Stimulated activated naive B cell treated with anti-CD40 and anti-IgM and Interleukin-4, amounts not matched to agents 10 μg/mL and 1 μg/mL and 100 μg/mL, for 72 hours (primary cell): ENCODE measurements at regions not wholly inside any gene's neighbourhood (a gene's known extent, or its start where the extent isn't known, plus 50 kb on each side); places are given as distances from the start of the nearest gene placed in this dataset.
A peak's percentile ranks its signal among the peaks of the same experiment; 100 is the strongest.

Experiments
- ATAC-seq, 2 donors: fragments of 150-1000 bp; cut with Tn5 transposase; replicated peaks; 2 replicates each; pipeline ENCODE4 v1.10.0; 2021; ENCODE audit warnings: moderate library complexity in 1 of 2
- DNase-seq: peaks from one replicate; pipeline ENCODE4 v3.0.0; 2021
- H3K27ac Mint-ChIP-seq: one replicate; pipeline ENCODE4 v1.8.0; 2022; ENCODE audit warnings: mild to moderate bottlenecking, mixed read lengths
- H3K27me3 Mint-ChIP-seq, 2 donors: one replicate each; pipeline ENCODE4 v1.8.0; 2022; ENCODE audit warnings: mixed read lengths in 2 of 2
- H3K36me3 Mint-ChIP-seq, 2 donors: one replicate each; pipeline ENCODE4 v1.8.0; 2022; ENCODE audit warnings: mixed read lengths in 2 of 2, mild to moderate bottlenecking in 1 of 2
- H3K4me1 Mint-ChIP-seq, 2 donors: one replicate each; pipeline ENCODE4 v1.8.0; 2022; ENCODE audit warnings: mixed read lengths in 2 of 2, mild to moderate bottlenecking in 1 of 2
- H3K4me3 Mint-ChIP-seq, 2 donors: one replicate each; pipeline ENCODE4 v1.8.0; 2022; ENCODE audit warnings: mild to moderate bottlenecking in 2 of 2, mixed read lengths in 2 of 2, moderate library complexity in 1 of 2
- H3K9me3 Mint-ChIP-seq, 2 donors: one replicate each; pipeline ENCODE4 v1.8.0; 2022; ENCODE audit warnings: mixed read lengths in 2 of 2, mild to moderate bottlenecking in 1 of 2

GRCh38 chr15:95944661-95945255, 385.7 kb upstream of the NR2F2 start:
- no peak for ATAC-seq

DNA sequence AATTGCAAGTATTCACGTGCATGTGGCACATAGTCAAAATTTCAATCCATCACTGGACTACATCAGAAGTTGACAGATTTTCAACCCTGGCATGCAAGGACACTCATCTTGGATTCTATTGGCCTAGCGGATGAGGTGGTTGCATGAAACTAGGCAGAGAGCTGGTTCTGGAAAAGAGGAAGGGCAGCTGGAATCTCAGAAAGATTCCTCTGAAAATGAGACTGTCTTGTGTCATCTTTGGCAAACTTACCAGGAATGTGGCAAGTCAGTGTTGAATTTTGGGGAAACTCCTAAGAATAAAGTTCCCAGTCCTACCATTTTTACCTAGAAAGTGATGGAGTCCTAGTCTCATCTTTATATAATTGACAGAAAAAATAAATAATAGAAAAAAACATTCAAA, 384.3 kb upstream of the NR2F2 start:
- no peak for DNase-seq
- H3K9me3 Mint-ChIP-seq = no peaks in the 10 kb centered on the region

More at GRCh38 chr15:95944661-95945255, 385.7 kb upstream of the NR2F2 start:
- no peak overlapping the region for H3K4me3 Mint-ChIP-seq
- H3K4me1 Mint-ChIP-seq = no peaks in the 10 kb centered on the region
- H3K27ac Mint-ChIP-seq = no peak overlapping the region
- H3K36me3 Mint-ChIP-seq = no peaks in the 10 kb centered on the region
- DNase-seq = no peak
- peaks cover 0 to 1% of the 10 kb centered on the region in 2 donors for H3K9me3 Mint-ChIP-seq
- H3K27me3 Mint-ChIP-seq = peaks cover 0 to 5% of the 10 kb centered on the region in 2 donors

DNA sequence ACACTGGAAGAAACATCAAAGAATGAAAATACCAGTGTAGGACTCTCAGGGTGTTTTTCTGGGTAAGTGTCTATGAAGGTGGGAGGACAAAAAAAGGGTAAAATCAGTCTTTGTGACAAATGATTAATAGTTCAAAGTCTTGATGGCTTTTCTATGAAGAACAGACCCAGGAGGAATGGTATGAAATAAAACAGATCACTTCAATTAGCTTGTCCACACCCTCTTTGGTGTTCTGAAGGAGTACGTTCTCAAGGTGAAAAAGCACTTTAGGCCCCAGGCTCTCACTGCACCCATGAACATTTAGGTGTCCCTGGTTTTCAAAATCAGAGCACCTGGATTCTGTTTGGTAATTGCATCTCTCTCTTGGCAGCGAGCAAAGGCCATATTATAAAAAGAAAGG, 383.6 kb upstream of the NR2F2 start:
- ATAC-seq (no peak), DNase-seq (no peak)
- H3K9me3 Mint-ChIP-seq = no peaks in the 10 kb centered on the region
- H3K27ac Mint-ChIP-seq = no peak overlapping the region
- H3K4me3 Mint-ChIP-seq = no peak overlapping the region
- H3K4me1 Mint-ChIP-seq = no peaks in the 10 kb centered on the region
- H3K27me3 Mint-ChIP-seq = peaks cover 0 to 5% of the 10 kb centered on the region in 2 donors
- H3K36me3 Mint-ChIP-seq = no peaks in the 10 kb centered on the region

More for the DNA sequence above, 384.3 kb upstream of the NR2F2 start:
- no peak for ATAC-seq
- H3K27me3 Mint-ChIP-seq = peaks cover 0 to 5% of the 10 kb centered on the region in 2 donors
- H3K4me3 Mint-ChIP-seq = no peak overlapping the region
- H3K36me3 Mint-ChIP-seq = no peaks in the 10 kb centered on the region
- H3K4me1 Mint-ChIP-seq = no peaks in the 10 kb centered on the region
- H3K27ac Mint-ChIP-seq = no peak overlapping the region

DNA sequence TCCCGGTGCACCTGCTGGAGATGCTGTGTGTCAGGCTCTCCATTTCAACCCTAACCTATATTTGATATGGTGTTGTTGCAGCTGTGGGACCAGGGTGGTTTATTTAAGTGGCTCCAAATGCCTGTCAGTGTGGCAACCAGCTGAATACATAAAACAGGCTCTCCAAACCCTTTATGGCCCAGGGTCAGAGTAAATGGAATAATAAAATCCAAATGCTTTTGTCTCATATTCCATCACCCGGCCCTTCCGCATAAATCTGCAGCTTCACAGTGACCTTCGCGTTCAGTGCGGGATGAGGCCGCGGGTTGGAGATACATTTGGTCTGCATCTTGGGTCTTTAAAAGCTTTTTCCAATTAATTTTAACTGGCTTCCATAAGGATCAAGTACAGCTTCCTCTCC, 382.1 kb upstream of the NR2F2 start:
- Mint-ChIP-seq H3K27ac (no peak overlapping the region), H3K4me3 (no peak overlapping the region), H3K4me1 (no peaks in the 10 kb centered on the region), H3K9me3 (peaks cover 0 to 2% of the 10 kb centered on the region in 2 donors), H3K36me3 (no peaks in the 10 kb centered on the region), H3K27me3 (peaks cover 0 to 5% of the 10 kb centered on the region in 2 donors)
- DNase-seq = no peak
- no peak for ATAC-seq

DNA sequence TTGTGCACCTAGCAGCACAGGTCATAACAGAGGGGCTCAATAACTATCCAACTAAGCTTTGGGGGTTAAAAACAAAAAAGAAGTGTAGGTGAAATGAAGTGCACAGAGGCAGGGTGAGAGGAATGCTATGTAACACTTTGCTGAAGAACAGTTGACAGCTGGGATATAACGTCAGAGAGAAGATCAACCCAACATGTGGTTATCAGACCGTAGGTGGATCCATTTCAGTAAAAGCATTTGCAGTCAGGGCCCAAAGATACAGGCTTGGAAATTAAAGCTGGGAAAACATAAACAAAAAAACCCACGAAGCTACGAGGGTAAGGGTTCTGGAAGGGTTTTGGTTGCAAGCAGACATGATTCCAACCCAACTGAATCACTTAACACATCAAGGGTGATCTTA, 377.5 kb upstream of the NR2F2 start:
- DNase-seq = no peak

GRCh38 chr15:95957861-95958260, 372.6 kb upstream of the NR2F2 start:
- H3K27ac Mint-ChIP-seq = no peak overlapping the region
- H3K4me3 Mint-ChIP-seq = no peak overlapping the region
- no peaks in the 10 kb centered on the region for H3K36me3 Mint-ChIP-seq
- H3K9me3 Mint-ChIP-seq = peaks cover 0 to 11% of the 10 kb centered on the region in 2 donors
- DNase-seq (no peak), ATAC-seq (no peak)
- no peaks in the 10 kb centered on the region for H3K27me3 Mint-ChIP-seq
- no peaks in the 10 kb centered on the region for H3K4me1 Mint-ChIP-seq

More for the DNA sequence above, 377.5 kb upstream of the NR2F2 start:
- Mint-ChIP-seq H3K4me1 (no peaks in the 10 kb centered on the region), H3K4me3 (no peak overlapping the region), H3K27me3 (no peaks in the 10 kb centered on the region), H3K9me3 (peaks cover 0 to 2% of the 10 kb centered on the region in 2 donors), H3K36me3 (no peaks in the 10 kb centered on the region), H3K27ac (no peak overlapping the region)
- no peak for ATAC-seq

DNA sequence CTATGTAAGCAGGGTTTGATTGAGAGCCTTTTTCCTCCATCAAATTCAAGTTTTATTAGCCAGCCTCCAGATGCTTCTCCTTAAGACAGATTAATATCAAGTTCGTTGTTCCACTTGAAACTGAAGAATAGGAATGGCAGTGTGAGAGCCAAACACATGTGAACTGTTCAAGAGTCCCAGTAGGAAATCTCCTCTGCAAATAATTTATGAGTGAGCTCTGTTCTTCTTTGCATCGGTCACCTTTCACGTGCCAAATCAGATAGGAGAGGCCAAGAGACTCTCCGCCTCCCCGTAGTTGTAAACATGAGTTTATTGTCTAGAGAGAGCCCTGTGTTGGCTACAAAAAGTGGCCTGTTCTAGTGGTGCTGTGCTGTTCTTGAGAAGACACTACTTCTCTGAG, 372.1 kb upstream of the NR2F2 start:
- Mint-ChIP-seq H3K27me3 (no peaks in the 10 kb centered on the region), H3K4me3 (no peak overlapping the region), H3K27ac (no peak overlapping the region), H3K4me1 (no peaks in the 10 kb centered on the region), H3K9me3 (peaks cover 0 to 11% of the 10 kb centered on the region in 2 donors), H3K36me3 (no peaks in the 10 kb centered on the region)
- DNase-seq = no peak
- no peak for ATAC-seq

GRCh38 chr15:95968856-95969255, 361.6 kb upstream of the NR2F2 start:
- peaks cover 0 to 6% of the 10 kb centered on the region in 2 donors for H3K4me1 Mint-ChIP-seq
- H3K27me3 Mint-ChIP-seq = peaks cover 0 to 10% of the 10 kb centered on the region in 2 donors
- no peak overlapping the region for H3K4me3 Mint-ChIP-seq
- H3K36me3 Mint-ChIP-seq = no peaks in the 10 kb centered on the region
- ATAC-seq (no peak), DNase-seq (no peak)
- H3K9me3 Mint-ChIP-seq = peaks cover 0 to 1% of the 10 kb centered on the region in 2 donors
- H3K27ac Mint-ChIP-seq = no peak overlapping the region

DNA sequence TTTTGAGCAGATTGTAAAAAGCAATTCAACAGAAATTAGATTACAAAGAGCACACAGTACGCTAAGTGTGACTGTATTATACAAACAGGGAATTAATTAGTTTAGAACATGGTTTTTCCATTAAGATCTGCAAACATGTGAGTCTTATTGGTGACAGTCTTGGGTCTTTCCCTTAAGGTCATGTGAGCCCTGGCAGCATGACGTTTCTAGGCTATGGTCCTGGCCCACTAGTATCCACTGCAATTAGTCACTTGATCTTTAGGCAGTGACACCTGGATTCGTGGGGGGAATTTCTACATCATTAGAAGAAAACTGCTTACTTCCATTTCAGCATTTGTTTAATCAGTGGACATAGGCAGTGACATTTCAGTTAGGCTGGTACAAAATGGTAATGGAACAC, 360.2 kb upstream of the NR2F2 start:
- Mint-ChIP-seq H3K4me1 (peaks cover 0 to 13% of the 10 kb centered on the region in 2 donors), H3K4me3 (no peak overlapping the region), H3K9me3 (peaks cover 0 to under 1% of the 10 kb centered on the region in 2 donors), H3K27me3 (peaks cover 0 to 10% of the 10 kb centered on the region in 2 donors), H3K27ac (no peak overlapping the region), H3K36me3 (no peaks in the 10 kb centered on the region)
- DNase-seq = no peak
- ATAC-seq = peak; percentile 33 to 34

GRCh38 chr15:95972041-95972553, 358.4 kb upstream of the NR2F2 start:
- Mint-ChIP-seq H3K36me3 (no peaks in the 10 kb centered on the region), H3K27me3 (peaks cover 0 to 10% of the 10 kb centered on the region in 2 donors), H3K9me3 (peaks cover 4 to 7% of the 10 kb centered on the region in 2 donors), H3K27ac (no peak overlapping the region), H3K4me1 (peaks cover 0 to 13% of the 10 kb centered on the region in 2 donors), H3K4me3 (no peak overlapping the region)
- DNase-seq (no peak), ATAC-seq (no peak)

- Mint-ChIP-seq H3K36me3 (no peaks in the 10 kb centered on the region), H3K27me3 (peaks cover 0 to 10% of the 10 kb centered on the region in 2 donors), H3K4me3 (no peak overlapping the region), H3K27ac (no peak overlapping the region), H3K4me1 (peaks cover 0 to 13% of the 10 kb centered on the region in 2 donors), H3K9me3 (peaks cover 4 to 7% of the 10 kb centered on the region in 2 donors)
- ATAC-seq = no peak
- DNase-seq = no peak
Observed at GRCh38 chr15:95972812-95973211, 357.7 kb upstream of the NR2F2 start.

DNA sequence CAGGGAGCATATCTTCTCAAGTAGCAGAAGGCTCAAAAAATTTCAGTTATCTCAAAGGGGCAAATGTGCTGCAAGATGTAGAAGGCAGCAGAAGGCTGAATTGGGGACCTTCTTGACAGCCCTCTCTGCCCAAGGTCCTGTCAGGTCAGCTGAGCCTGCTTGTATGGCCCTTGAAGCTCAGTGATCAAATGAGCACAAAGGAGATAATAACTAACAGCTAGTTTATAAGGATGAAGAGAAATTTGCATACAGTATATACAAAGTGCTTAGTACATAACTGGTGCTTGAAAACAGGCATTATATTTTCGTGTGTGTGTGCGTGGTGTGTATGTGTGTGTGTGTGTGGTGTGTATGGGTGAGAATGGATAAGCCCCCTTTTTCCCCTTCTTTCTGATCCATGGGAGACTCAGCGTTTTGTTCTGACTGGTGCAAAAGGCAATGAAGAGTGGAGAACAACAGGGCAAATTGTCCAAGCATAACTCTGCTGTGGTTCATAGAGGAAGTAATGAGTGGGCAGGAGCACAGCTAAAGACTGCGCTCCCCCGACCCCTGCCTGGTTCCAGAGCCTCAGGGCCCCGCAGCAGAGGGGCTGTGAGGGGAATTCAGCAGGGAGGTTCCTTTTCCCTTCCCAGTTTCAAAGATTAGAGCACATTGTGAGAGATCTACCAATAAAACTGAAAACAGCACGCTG, 356.8 kb upstream of the NR2F2 start:
- Mint-ChIP-seq H3K36me3 (no peaks in the 10 kb centered on the region), H3K27me3 (peaks cover 0 to 10% of the 10 kb centered on the region in 2 donors), H3K4me3 (no peak overlapping the region), H3K27ac (no peak overlapping the region), H3K4me1 (peaks cover 0 to 13% of the 10 kb centered on the region in 2 donors), H3K9me3 (peaks cover 4 to 7% of the 10 kb centered on the region in 2 donors)
- ATAC-seq (peak; percentile 59 to 67), DNase-seq (no peak)

DNA sequence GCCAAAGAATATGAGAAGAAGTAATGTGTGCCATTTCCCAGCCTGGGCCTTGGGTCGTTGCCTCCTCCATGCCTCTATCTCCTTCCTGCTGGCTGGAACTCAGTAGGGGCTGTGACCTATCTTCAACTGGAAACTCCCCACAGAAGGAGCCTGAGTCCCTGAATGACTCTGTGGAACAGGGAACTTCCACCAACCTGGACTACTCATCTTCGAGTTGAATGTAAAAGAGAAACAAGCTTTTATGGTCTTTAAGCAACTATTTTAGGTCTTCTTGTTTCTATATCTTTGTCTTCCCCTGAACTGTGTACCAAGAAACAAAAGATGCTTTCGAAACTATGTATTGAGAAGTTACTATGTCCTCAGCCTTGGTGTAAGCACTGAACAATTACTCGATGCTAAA, 355.3 kb upstream of the NR2F2 start:
- Mint-ChIP-seq H3K9me3 (peaks cover 4 to 7% of the 10 kb centered on the region in 2 donors), H3K4me1 (peaks cover 0 to 13% of the 10 kb centered on the region in 2 donors), H3K36me3 (no peaks in the 10 kb centered on the region), H3K27me3 (peaks cover 0 to 10% of the 10 kb centered on the region in 2 donors), H3K27ac (no peak overlapping the region), H3K4me3 (no peak overlapping the region)
- peak; percentile 46 to 56 for ATAC-seq
- DNase-seq = no peak

DNA sequence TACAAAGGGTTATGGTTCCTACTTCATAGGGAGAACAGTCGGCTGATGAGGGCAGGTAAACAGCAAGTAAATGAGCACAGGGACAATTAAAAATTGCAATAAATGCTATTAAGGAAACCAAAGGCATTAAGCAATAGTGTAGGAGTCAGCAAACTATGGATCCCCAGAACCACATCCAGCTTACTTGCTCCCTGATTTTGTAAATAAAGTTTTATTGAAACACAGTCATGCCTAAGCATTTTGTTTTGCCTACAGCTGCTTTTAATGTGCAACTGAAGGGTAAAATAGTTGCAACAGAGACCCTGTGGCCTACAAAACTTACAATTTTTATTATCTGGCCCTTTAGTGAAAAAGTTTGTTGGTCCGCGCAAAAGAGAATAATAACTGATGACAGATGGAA, 351.2 kb upstream of the NR2F2 start:
- H3K4me1 Mint-ChIP-seq = peaks cover 0 to 3% of the 10 kb centered on the region in 2 donors
- H3K27me3 Mint-ChIP-seq = no peaks in the 10 kb centered on the region
- H3K4me3 Mint-ChIP-seq = no peak overlapping the region
- DNase-seq (no peak), ATAC-seq (no peak)
- peaks cover 7% of the 10 kb centered on the region in 2 donors for H3K9me3 Mint-ChIP-seq
- H3K36me3 Mint-ChIP-seq = no peaks in the 10 kb centered on the region
- no peak overlapping the region for H3K27ac Mint-ChIP-seq

DNA sequence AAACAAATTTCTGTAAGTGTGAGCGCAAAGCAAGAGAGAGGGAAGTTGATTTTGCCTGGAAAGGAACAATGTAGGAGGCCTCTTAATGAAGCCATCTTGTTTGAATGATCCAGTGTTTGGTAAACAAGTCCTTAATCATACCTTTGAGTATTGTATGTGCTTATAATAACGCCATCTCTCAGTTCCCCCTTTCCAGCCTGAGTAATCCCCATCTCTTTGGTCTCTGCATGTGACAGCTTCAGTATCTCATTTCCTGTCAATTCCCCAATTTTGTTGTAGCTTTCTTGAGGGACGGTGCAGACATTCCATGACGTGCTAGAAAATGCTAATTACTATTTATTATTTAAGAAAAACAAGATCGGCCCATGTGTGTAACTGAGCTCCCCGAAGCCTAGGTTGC, 349.3 kb upstream of the NR2F2 start:
- H3K4me1 Mint-ChIP-seq = no peaks in the 10 kb centered on the region
- peaks cover under 1 to 3% of the 10 kb centered on the region in 2 donors for H3K9me3 Mint-ChIP-seq
- no peak overlapping the region for H3K4me3 Mint-ChIP-seq
- no peak for DNase-seq
- ATAC-seq = no peak
- no peak overlapping the region for H3K27ac Mint-ChIP-seq
- H3K27me3 Mint-ChIP-seq = no peaks in the 10 kb centered on the region
- H3K36me3 Mint-ChIP-seq = no peaks in the 10 kb centered on the region
